HG03064 (cell line): ENCODE measurements at regions not wholly inside any gene's neighbourhood (a gene's known extent, or its start where the extent isn't known, plus 50 kb on each side); places are given as distances from the start of the nearest gene placed in this dataset.
"Not testable (repeated sequence)": the region's sequence is repeated elsewhere in the genome, so short reads cannot be mapped to it uniquely, and the experiment has no call there.

Experiments
- ATAC-seq: cut with Tn5 transposase; IDR thresholded peaks from one replicate; pipeline ENCODE4 v1.9.1; 2021; ENCODE audit warnings: low read depth; ENCODE audit not compliant: unreplicated experiment

DNA sequence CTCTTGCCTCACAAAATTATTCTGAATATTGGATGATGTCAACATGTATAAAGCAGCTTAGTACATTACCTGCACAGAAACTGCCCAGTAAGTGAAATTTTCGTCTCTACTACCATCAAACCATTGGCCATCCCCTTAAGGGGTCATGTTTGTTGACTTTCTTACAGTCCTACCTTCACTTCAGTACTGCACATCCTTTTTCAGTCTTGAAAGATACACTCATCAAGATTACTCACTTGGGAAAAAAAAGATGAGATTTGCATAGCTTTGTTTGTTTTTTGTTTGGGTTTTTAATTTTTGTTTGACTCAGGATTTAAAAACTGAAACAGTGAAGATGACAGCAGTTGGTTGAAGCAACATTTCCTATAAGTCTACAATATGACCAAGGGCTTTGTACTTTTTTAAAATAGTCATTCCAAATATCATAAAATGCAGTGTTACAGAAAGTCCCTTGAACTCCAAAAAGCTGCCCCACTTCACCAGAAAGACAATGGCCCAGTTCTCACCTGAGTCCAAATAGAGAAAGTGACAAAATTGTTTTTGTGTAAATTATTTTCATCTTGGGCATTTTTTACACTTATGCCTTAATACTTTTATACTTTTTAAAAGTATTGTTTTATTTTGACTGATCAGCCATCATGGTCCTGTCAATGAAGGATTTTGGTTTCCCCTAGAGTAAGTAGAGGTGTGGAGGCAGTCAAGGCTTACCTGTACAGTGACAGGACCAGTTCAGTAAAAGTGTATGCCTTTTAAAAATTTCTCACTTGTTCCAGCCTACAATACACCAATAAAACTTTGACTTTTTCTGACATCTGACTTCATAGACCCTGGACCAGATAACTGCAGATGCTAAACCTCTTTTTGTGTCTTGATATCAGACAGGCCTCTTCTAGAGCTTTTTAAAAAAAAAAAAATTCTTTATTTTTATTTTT, 59.7 kb upstream of the EDA2R start:
- no peak for ATAC-seq

DNA sequence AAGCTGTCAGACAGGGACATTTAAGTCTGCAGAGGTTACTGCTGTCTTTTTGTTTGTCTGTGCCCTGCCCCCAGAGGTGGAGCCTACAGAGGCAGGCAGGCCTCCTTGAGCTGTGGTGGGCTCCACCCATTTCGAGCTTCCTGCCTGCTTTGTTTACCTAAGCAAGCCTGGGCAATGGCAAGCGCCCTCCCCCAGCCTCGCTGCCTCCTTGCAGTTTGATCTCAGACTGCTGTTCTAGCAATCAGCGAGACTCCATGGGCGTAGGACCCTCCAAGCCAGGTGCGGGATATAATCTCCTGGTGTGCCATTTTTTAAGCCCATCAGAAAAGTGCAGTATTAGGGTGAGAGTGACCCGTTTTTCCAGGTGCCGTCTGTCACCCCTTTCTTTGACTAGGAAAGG, 53.6 kb upstream of the EDA2R start:
- ATAC-seq, result not testable (repeated sequence)
